ENCODE measurements at regions not wholly inside any gene's neighbourhood (a gene's known extent, or its start where the extent isn't known, plus 50 kb on each side); places are given as distances from the start of the nearest gene placed in this dataset.

GRCh38 chr5:167961731-167962130 lies 329.7 kb upstream of the WWC1 start:
- no peak for DNase-seq

- no peak for DNase-seq
Observed at GRCh38 chr5:167964529-167964928, 326.9 kb upstream of the WWC1 start.

- DNase-seq, result no peak
Observed at GRCh38 chr5:167965710-167966109, 325.7 kb upstream of the WWC1 start.

- no peak for DNase-seq
Observed at GRCh38 chr5:167966979-167967378, 324.5 kb upstream of the WWC1 start.

GRCh38 chr5:167967494-167968177 lies 323.8 kb upstream of the WWC1 start:
- DNase-seq, result no peak

- no peak for DNase-seq
Observed at GRCh38 chr5:167968837-167969236, 322.6 kb upstream of the WWC1 start.

GRCh38 chr5:167969998-167970397 lies 321.4 kb upstream of the WWC1 start:
- DNase-seq, result no peak

- no peak for DNase-seq
Observed at GRCh38 chr5:167971706-167972105, 319.7 kb upstream of the WWC1 start.

GRCh38 chr5:167973126-167973525 lies 318.3 kb upstream of the WWC1 start:
- DNase-seq, result no peak

- DNase-seq, result no peak
Observed at GRCh38 chr5:167984951-167985350, 306.5 kb upstream of the WWC1 start.

- no peak for DNase-seq
Observed at GRCh38 chr5:167985373-167985772, 306.1 kb upstream of the WWC1 start.

- DNase-seq, result no peak
Observed at GRCh38 chr5:167987490-167988280, 303.8 kb upstream of the WWC1 start.

GRCh38 chr5:167992868-167993267 lies 298.6 kb upstream of the WWC1 start:
- no peak for DNase-seq

GRCh38 chr5:167993771-167994170 lies 297.7 kb upstream of the WWC1 start:
- no peak for DNase-seq

- DNase-seq, result no peak
Observed at GRCh38 chr5:167995844-167996425, 295.5 kb upstream of the WWC1 start.

GRCh38 chr5:167998148-167998767 lies 293.2 kb upstream of the WWC1 start:
- DNase-seq, result no peak

GRCh38 chr5:167999182-167999581 lies 292.3 kb upstream of the WWC1 start:
- DNase-seq, result no peak

- DNase-seq, result no peak
Observed at GRCh38 chr5:168001318-168001717, 290.1 kb upstream of the WWC1 start.

- no peak for DNase-seq
Observed at GRCh38 chr5:168002116-168002515, 289.3 kb upstream of the WWC1 start.

GRCh38 chr5:168005093-168005492 lies 286.4 kb upstream of the WWC1 start:
- DNase-seq, result no peak

- DNase-seq, result no peak
Observed at GRCh38 chr5:168005936-168006335, 285.5 kb upstream of the WWC1 start.

- DNase-seq, result no peak
Observed at GRCh38 chr5:168006456-168007130, 284.9 kb upstream of the WWC1 start.

- no peak for DNase-seq
Observed at GRCh38 chr5:168007286-168007685, 284.2 kb upstream of the WWC1 start.

Data from CD4-positive, alpha-beta T cell treated with Interleukin-4 for 4 hours (primary cell).